H1 (cell line): ENCODE measurements at regions not wholly inside any gene's neighbourhood (a gene's known extent, or its start where the extent isn't known, plus 50 kb on each side); places are given as distances from the start of the nearest gene placed in this dataset.

Experiments used
- EZH2 ChIP-seq: fragments of 200-600 bp; sonication (generic); IDR thresholded peaks from 2 replicates; pipeline ENCODE4 v1.7.1; 2012; ENCODE audit warnings: low read depth, mild to moderate bottlenecking, moderate library complexity, low read length, inconsistent platforms; ENCODE audit not compliant: severe bottlenecking
- POLR2AphosphoS5 ChIP-seq: IDR thresholded peaks from 2 replicates; pipeline ENCODE4 v1.6.1; 2011; ENCODE audit warnings: low read depth, low read length
- TF ChIP-seq, protein P1 (sequence below), 3 experiments: IDR thresholded peaks; 1 replicate in 2 of 3; 2 replicates in 1 of 3; pipeline versions ENCODE4 v1.5.1 to v1.6.1; 2011; ENCODE audit warnings: low read length in 3 of 3, mild to moderate bottlenecking in 3 of 3, inconsistent platforms in 2 of 3, low read depth in 1 of 3, moderate library complexity in 1 of 3; ENCODE audit not compliant: insufficient read depth in 1 of 3; ENCODE audit errors: control extremely low read depth in 1 of 3

DNA sequence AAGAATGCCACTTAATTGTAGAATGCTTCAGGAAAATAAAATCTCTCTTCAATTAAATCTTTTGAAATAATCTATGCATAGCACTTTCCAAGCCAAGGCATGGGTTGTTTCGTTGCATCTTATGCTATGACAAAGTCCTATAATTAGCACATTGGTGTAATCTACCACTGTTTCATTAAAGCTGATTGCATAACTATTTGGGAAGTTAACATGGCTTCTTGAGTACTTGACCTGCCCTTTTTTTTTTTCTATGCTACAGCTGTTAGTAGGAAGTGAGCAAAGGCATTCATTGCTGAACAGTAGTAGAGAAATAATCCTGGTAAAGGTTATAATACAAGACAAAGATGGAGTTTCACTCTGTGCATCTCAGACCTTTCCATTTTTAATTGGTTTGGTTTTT, 557.2 kb upstream of the CELF2 start:
- TF ChIP-seq, protein P1, sequence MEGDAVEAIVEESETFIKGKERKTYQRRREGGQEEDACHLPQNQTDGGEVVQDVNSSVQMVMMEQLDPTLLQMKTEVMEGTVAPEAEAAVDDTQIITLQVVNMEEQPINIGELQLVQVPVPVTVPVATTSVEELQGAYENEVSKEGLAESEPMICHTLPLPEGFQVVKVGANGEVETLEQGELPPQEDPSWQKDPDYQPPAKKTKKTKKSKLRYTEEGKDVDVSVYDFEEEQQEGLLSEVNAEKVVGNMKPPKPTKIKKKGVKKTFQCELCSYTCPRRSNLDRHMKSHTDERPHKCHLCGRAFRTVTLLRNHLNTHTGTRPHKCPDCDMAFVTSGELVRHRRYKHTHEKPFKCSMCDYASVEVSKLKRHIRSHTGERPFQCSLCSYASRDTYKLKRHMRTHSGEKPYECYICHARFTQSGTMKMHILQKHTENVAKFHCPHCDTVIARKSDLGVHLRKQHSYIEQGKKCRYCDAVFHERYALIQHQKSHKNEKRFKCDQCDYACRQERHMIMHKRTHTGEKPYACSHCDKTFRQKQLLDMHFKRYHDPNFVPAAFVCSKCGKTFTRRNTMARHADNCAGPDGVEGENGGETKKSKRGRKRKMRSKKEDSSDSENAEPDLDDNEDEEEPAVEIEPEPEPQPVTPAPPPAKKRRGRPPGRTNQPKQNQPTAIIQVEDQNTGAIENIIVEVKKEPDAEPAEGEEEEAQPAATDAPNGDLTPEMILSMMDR (IDR thresholded peaks at IDR 0.05; ENCODE audit: control extremely low read depth in 1 of 3, insufficient read depth in 1 of 3, low read depth in 1 of 3, low read length in 3 of 3), result no peak
- no peak for TF ChIP-seq POLR2AphosphoS5
- TF ChIP-seq EZH2, result no peak
